ENCODE measurements at regions not wholly inside any gene's neighbourhood (a gene's known extent, or its start where the extent isn't known, plus 50 kb on each side); places are given as distances from the start of the nearest gene placed in this dataset.

- TF ChIP-seq CTCF (conservative IDR thresholded peaks at IDR 0.05; ENCODE audit: low read length) (no peak), EZH2phosphoT487 (IDR thresholded peaks at IDR 0.05; ENCODE audit: borderline replicate concordance) (no peak)
- no peaks in the 10 kb centered on the region for H3K9me3 ChIP-seq (ENCODE audit: insufficient read depth, low read depth, low read length)
- no peak overlapping the region for H2AFZ ChIP-seq (ENCODE audit: low read length)
- no peak overlapping the region for H3K4me2 ChIP-seq (ENCODE audit: low read depth, low read length, poor library complexity, severe bottlenecking)
- H3K9me2 ChIP-seq (replicated peaks; ENCODE audit: low read depth, low read length): no peaks in the 10 kb centered on the region
- H3F3A ChIP-seq (ENCODE audit: low read depth): no peaks in the 10 kb centered on the region
- H3K36me3 ChIP-seq (ENCODE audit: insufficient read depth, low read length): no peaks in the 10 kb centered on the region
- no peak overlapping the region for H3K9ac ChIP-seq (ENCODE audit: low read depth, low read length, poor library complexity, severe bottlenecking)
- no peaks in the 10 kb centered on the region for H3K27me3 ChIP-seq (ENCODE audit: insufficient read depth, low read length, poor library complexity, severe bottlenecking)
- H3K79me2 ChIP-seq (ENCODE audit: insufficient read depth, low read length): no peaks in the 10 kb centered on the region
- H4K20me1 ChIP-seq (ENCODE audit: insufficient read depth, low read length, poor library complexity, severe bottlenecking): no peaks in the 10 kb centered on the region
- no peak overlapping the region for H3K4me3 ChIP-seq (ENCODE audit: low read length, poor library complexity, severe bottlenecking)
- no peaks in the 10 kb centered on the region for H3K4me1 ChIP-seq (ENCODE audit: insufficient read depth, low read length, poor library complexity, severe bottlenecking)
These were observed 765.6 kb upstream of the B3GALT2 start for GRCh38 chr1:193951984-193952383.

DNA sequence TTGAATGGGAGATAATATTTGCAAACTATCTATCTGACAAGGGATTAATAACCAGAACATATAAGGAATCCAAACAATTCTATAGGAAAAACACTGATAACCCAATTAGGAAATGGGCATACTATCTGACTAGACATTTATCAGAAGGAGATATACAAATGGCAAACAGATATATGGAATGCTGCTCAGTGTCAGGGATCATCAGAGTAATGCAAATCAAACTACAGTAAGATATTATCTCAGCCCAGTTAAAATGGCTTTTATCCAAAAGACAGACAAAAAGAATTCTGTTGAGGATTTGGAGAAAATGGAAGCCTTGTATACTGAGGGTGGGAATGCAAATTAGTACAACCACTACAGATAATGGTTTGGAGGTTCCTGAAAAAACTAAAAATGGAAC lies 758.0 kb upstream of the B3GALT2 start:
- Histone ChIP-seq H3K4me2 (ENCODE audit: low read depth, low read length, poor library complexity, severe bottlenecking) (no peak overlapping the region), H3K36me3 (ENCODE audit: insufficient read depth, low read length) (no peaks in the 10 kb centered on the region), H4K20me1 (ENCODE audit: insufficient read depth, low read length, poor library complexity, severe bottlenecking) (no peaks in the 10 kb centered on the region), H3K4me3 (ENCODE audit: low read length, poor library complexity, severe bottlenecking) (no peak overlapping the region), H3K4me1 (ENCODE audit: insufficient read depth, low read length, poor library complexity, severe bottlenecking) (no peaks in the 10 kb centered on the region), H3K9ac (ENCODE audit: low read depth, low read length, poor library complexity, severe bottlenecking) (no peak overlapping the region), H3K9me3 (ENCODE audit: insufficient read depth, low read depth, low read length) (no peaks in the 10 kb centered on the region), H2AFZ (ENCODE audit: low read length) (no peak overlapping the region), H3K27me3 (ENCODE audit: insufficient read depth, low read length, poor library complexity, severe bottlenecking) (no peaks in the 10 kb centered on the region), H3K79me2 (ENCODE audit: insufficient read depth, low read length) (no peaks in the 10 kb centered on the region), H3K9me2 (replicated peaks; ENCODE audit: low read depth, low read length) (no peaks in the 10 kb centered on the region), H3F3A (ENCODE audit: low read depth) (no peaks in the 10 kb centered on the region)
- TF ChIP-seq EZH2phosphoT487 (IDR thresholded peaks at IDR 0.05; ENCODE audit: borderline replicate concordance) (no peak), CTCF (conservative IDR thresholded peaks at IDR 0.05; ENCODE audit: low read length) (no peak)

DNA sequence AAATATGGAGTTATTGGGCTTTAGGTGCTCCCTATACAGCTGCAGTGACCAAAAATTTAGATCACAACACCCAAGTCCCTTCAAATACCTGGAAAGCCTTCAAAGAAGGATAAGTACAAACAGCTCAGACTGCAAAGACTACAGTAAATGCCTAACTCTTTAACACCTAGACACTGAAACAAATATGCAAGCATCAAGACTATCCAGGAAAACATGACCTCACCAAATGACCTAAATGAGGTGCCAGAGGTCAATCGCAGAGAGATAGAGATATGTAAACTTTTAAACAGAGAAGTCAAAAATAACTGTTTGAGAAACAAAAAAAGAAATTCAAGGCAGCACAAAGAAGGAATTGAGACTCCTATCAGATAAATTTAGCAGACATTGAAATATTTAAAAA lies 753.8 kb upstream of the B3GALT2 start:
- Histone ChIP-seq H4K20me1 (ENCODE audit: insufficient read depth, low read length, poor library complexity, severe bottlenecking) (no peaks in the 10 kb centered on the region), H3F3A (ENCODE audit: low read depth) (no peaks in the 10 kb centered on the region), H2AFZ (ENCODE audit: low read length) (no peak overlapping the region), H3K9me3 (ENCODE audit: insufficient read depth, low read depth, low read length) (no peaks in the 10 kb centered on the region; the same call in 1 of the 2 replicates), H3K9me2 (replicated peaks; ENCODE audit: low read depth, low read length) (no peaks in the 10 kb centered on the region), H3K4me1 (ENCODE audit: insufficient read depth, low read length, poor library complexity, severe bottlenecking) (no peaks in the 10 kb centered on the region), H3K79me2 (ENCODE audit: insufficient read depth, low read length) (no peaks in the 10 kb centered on the region), H3K9ac (ENCODE audit: low read depth, low read length, poor library complexity, severe bottlenecking) (no peak overlapping the region), H3K4me2 (ENCODE audit: low read depth, low read length, poor library complexity, severe bottlenecking) (no peak overlapping the region), H3K4me3 (ENCODE audit: low read length, poor library complexity, severe bottlenecking) (no peak overlapping the region), H3K27me3 (ENCODE audit: insufficient read depth, low read length, poor library complexity, severe bottlenecking) (no peaks in the 10 kb centered on the region), H3K36me3 (ENCODE audit: insufficient read depth, low read length) (no peaks in the 10 kb centered on the region)
- no peak for TF ChIP-seq EZH2phosphoT487 (IDR thresholded peaks at IDR 0.05; ENCODE audit: borderline replicate concordance)

DNA sequence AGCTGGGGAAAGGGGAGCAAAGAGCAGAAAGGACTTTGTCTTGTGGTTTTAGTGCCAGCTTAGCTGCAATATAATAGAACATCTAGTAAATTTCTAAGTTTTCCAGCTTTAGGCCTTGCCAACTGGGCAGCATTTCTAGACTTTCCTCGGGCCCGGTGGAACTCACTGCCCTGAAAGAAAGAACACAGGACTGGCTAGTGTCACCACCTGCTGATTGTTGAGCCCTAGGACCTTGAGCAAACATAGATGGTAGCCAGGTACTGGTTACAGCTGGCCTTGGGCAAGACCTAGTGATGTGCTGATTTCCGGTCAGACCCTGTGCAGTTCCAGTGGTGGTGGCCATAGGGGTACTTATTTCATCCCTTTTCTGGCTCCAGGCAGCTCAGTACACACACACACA lies 753.2 kb upstream of the B3GALT2 start:
- TF ChIP-seq CTCF (conservative IDR thresholded peaks at IDR 0.05; ENCODE audit: low read length) (no peak), EZH2phosphoT487 (IDR thresholded peaks at IDR 0.05; ENCODE audit: borderline replicate concordance) (no peak)

More for the DNA sequence above, 753.2 kb upstream of the B3GALT2 start:
- H3K4me1 ChIP-seq (ENCODE audit: insufficient read depth, low read length, poor library complexity, severe bottlenecking): no peaks in the 10 kb centered on the region
- H3K27me3 ChIP-seq (ENCODE audit: insufficient read depth, low read length, poor library complexity, severe bottlenecking): no peaks in the 10 kb centered on the region
- H3K9me2 ChIP-seq (replicated peaks; ENCODE audit: low read depth, low read length): no peaks in the 10 kb centered on the region
- no peak overlapping the region for H3K4me3 ChIP-seq (ENCODE audit: low read length, poor library complexity, severe bottlenecking)
- H3F3A ChIP-seq (ENCODE audit: low read depth): no peaks in the 10 kb centered on the region
- no peak overlapping the region for H2AFZ ChIP-seq (ENCODE audit: low read length)
- H3K79me2 ChIP-seq (ENCODE audit: insufficient read depth, low read length): no peaks in the 10 kb centered on the region
- no peak overlapping the region for H3K4me2 ChIP-seq (ENCODE audit: low read depth, low read length, poor library complexity, severe bottlenecking)
- no peaks in the 10 kb centered on the region; the same call in 1 of the 2 replicates for H3K9me3 ChIP-seq (ENCODE audit: insufficient read depth, low read depth, low read length)
- H3K36me3 ChIP-seq (ENCODE audit: insufficient read depth, low read length): no peaks in the 10 kb centered on the region
- H3K9ac ChIP-seq (ENCODE audit: low read depth, low read length, poor library complexity, severe bottlenecking): no peak overlapping the region
- no peaks in the 10 kb centered on the region for H4K20me1 ChIP-seq (ENCODE audit: insufficient read depth, low read length, poor library complexity, severe bottlenecking)

All from Loucy (cell line).